ENCODE measurements at regions not wholly inside any gene's neighbourhood (a gene's known extent, or its start where the extent isn't known, plus 50 kb on each side); places are given as distances from the start of the nearest gene placed in this dataset.

DNA sequence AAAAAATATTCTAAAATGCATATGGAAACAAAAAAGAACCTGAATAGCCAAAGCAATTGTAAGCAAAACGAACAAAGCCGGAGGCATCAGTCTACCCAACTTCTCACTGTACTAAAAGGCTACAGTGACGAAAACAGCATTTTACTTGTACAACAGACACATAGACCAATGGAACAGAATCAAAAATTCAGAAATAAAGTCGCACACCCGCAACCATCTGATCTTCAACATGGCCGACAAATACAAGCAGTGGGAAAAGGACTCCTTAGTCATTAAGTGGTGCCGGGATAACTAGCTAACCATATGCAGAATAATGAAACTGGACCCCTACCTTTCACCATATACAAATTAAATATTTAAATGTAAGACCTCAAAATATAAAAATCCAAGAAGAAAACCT is 203.9 kb upstream of the PPFIA2 start:
- H3K36me3 Mint-ChIP-seq (ENCODE audit: low read depth): no peaks in the 10 kb centered on the region
- H3K27me3 Mint-ChIP-seq (ENCODE audit: low read depth): no peaks in the 10 kb centered on the region

DNA sequence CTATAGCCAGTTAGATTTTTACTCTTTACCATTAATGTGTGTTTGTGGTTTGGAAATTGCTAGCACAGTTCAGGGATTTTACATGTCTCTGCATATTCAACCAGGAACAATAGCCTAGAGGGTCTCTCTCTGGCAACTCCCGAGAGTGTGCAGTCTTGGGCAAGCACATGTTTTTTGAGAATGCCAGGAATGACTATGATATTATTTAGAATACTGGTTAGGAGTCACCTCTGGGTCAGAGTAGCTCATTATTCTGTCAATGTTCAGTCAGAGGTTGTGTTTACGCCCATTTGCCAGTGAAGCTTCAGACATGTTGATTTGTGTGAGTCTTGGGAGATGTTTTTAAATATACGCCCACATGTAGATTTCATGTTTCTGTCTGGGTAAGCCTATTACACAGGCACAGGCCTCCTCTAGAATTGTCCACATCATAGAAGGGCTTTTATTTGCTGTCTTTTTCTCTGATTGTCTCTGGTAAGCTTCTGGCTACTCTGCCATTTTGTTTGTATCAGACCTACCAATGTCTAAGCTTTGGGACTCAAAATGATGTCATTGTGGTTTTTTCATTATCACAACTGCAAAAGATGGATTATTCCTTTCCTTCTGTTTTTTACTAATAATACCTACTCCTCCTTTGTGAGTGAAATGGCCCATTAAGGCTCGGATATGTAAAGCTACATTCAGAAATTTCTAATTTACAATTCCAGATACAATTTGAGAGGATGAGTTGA is 203.1 kb upstream of the PPFIA2 start:
- TF ChIP-seq, protein P1, sequence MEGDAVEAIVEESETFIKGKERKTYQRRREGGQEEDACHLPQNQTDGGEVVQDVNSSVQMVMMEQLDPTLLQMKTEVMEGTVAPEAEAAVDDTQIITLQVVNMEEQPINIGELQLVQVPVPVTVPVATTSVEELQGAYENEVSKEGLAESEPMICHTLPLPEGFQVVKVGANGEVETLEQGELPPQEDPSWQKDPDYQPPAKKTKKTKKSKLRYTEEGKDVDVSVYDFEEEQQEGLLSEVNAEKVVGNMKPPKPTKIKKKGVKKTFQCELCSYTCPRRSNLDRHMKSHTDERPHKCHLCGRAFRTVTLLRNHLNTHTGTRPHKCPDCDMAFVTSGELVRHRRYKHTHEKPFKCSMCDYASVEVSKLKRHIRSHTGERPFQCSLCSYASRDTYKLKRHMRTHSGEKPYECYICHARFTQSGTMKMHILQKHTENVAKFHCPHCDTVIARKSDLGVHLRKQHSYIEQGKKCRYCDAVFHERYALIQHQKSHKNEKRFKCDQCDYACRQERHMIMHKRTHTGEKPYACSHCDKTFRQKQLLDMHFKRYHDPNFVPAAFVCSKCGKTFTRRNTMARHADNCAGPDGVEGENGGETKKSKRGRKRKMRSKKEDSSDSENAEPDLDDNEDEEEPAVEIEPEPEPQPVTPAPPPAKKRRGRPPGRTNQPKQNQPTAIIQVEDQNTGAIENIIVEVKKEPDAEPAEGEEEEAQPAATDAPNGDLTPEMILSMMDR (IDR thresholded peaks at IDR 0.05; ENCODE audit: unreplicated experiment in 3 of 3): no peak
- Mint-ChIP-seq H3K27ac (peak overlapping the region in 1 of 3 experiments; percentile 67), H3K27me3 (ENCODE audit: low read depth) (no peaks in the 10 kb centered on the region), H3K9me3 (no peaks in the 10 kb centered on the region), H3K36me3 (ENCODE audit: low read depth) (no peaks in the 10 kb centered on the region), H3K4me3 (no peak overlapping the region), H3K4me1 (no peaks in the 10 kb centered on the region)

More for the DNA sequence above, 203.9 kb upstream of the PPFIA2 start:
- no peaks in the 10 kb centered on the region for H3K4me1 Mint-ChIP-seq
- H3K4me3 Mint-ChIP-seq: no peak overlapping the region
- no peak overlapping the region for H3K27ac Mint-ChIP-seq
- H3K9me3 Mint-ChIP-seq: no peaks in the 10 kb centered on the region
- TF ChIP-seq, protein P1 (IDR thresholded peaks at IDR 0.05; ENCODE audit: unreplicated experiment in 3 of 3): no peak

DNA sequence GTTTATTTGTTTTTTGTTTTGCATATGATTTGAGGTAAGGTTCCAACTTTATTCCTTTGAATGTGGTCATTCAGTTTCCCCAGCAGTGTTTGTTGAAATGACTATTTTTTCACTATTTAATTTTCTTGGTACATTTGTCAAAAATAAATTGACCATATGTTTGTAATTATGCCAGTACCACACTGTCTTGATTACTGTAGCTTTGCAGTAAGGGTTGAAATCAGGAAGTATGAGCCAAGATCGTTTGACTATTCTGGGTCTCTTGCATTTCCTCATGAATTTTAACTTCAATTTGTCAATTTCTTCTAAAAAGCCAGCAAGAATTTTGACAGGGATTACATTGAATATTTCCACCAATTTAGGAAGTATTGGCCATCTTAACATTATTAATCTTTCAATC is 199.3 kb upstream of the PPFIA2 start:
- no peak overlapping the region for H3K27ac Mint-ChIP-seq
- H3K36me3 Mint-ChIP-seq (ENCODE audit: low read depth): no peaks in the 10 kb centered on the region
- H3K9me3 Mint-ChIP-seq: no peaks in the 10 kb centered on the region
- H3K4me3 Mint-ChIP-seq: no peak overlapping the region
- TF ChIP-seq, protein P1 (IDR thresholded peaks at IDR 0.05; ENCODE audit: unreplicated experiment in 3 of 3): no peak
- no peaks in the 10 kb centered on the region for H3K27me3 Mint-ChIP-seq (ENCODE audit: low read depth)
- no peaks in the 10 kb centered on the region for H3K4me1 Mint-ChIP-seq

DNA sequence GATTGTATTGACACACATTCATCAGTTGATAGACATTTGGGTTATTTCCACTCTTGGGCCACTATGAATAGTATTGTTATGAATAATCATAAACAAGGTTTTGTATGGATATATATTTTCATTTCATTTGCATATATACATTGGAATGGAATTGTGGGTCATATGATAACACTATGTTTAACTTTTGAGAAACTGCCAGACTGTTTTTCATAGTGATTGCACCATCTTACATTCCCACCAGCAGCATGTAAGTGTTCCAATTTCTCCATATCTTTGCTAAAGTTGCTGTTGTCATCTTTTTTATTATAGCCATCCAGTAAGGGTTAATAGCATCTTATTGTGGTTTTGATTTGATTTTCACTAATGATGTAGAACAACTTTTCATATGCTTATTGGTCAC is 198.5 kb upstream of the PPFIA2 start:
- no peaks in the 10 kb centered on the region for H3K27me3 Mint-ChIP-seq (ENCODE audit: low read depth)
- H3K27ac Mint-ChIP-seq: no peak overlapping the region
- no peaks in the 10 kb centered on the region for H3K36me3 Mint-ChIP-seq (ENCODE audit: low read depth)
- H3K4me1 Mint-ChIP-seq: no peaks in the 10 kb centered on the region
- TF ChIP-seq, protein P1 (IDR thresholded peaks at IDR 0.05; ENCODE audit: unreplicated experiment in 3 of 3): no peak
- no peaks in the 10 kb centered on the region for H3K9me3 Mint-ChIP-seq
- H3K4me3 Mint-ChIP-seq: no peak overlapping the region

DNA sequence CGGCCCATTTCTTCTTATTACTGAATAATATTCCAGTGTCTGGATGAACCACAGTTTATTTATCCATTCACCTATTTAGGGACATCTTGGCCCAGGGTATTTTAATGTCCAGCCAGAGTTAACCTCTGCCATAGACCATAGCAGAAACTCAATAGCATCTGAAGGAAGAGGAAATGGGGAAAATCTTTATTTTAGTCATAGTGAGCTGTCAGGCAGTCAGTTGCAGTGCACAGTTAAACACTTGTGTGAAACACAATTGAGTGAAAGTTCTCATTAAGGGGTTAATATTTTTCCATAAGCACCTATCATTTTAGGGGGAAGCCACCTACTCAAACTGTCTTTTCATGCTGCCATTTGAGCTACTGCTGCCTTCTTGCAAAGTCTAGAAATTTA is 197.3 kb upstream of the PPFIA2 start:
- Mint-ChIP-seq H3K4me3 (no peak overlapping the region), H3K36me3 (ENCODE audit: low read depth) (no peaks in the 10 kb centered on the region), H3K27ac (no peak overlapping the region), H3K27me3 (ENCODE audit: low read depth) (no peaks in the 10 kb centered on the region), H3K4me1 (no peaks in the 10 kb centered on the region), H3K9me3 (no peaks in the 10 kb centered on the region)
- TF ChIP-seq, protein P1 (IDR thresholded peaks at IDR 0.05; ENCODE audit: unreplicated experiment in 3 of 3): no peak

DNA sequence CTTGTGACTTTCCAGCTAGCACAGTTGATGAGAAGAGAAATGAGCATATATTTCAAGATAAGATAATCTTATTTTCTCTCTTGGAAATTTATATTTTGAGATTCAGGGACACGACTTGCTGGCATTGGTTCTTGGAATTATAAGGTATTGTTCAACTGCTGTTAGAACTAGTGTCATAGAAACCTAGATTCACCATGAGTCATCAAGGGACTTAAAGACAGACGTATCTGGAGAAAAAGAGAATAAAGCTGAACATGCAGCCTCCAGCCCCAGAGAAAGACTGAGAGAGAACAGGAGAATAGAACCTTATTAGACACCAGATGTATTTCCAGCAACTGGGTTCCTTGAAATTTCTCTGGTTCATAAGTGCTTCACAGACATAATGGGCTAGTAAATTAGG is 194.4 kb upstream of the PPFIA2 start:
- Mint-ChIP-seq H3K4me1 (no peaks in the 10 kb centered on the region), H3K4me3 (no peak overlapping the region), H3K9me3 (no peaks in the 10 kb centered on the region), H3K27ac (no peak overlapping the region), H3K27me3 (ENCODE audit: low read depth) (peaks cover 4% of the 10 kb centered on the region), H3K36me3 (ENCODE audit: low read depth) (no peaks in the 10 kb centered on the region)
- TF ChIP-seq, protein P1 (IDR thresholded peaks at IDR 0.05; ENCODE audit: unreplicated experiment in 3 of 3): no peak
